Keratinocyte (primary cell): ENCODE measurements at regions not wholly inside any gene's neighbourhood (a gene's known extent, or its start where the extent isn't known, plus 50 kb on each side); places are given as distances from the start of the nearest gene placed in this dataset.

ENCODE experiments used
- EZH2 ChIP-seq: IDR thresholded peaks from one replicate; pipeline ENCODE4 v1.6.1; 2012; ENCODE audit warnings: inconsistent platforms, mild to moderate bottlenecking, low read length, moderate library complexity
- TF ChIP-seq, protein P1 (sequence below), 3 experiments: IDR thresholded peaks in 1 of 3; conservative IDR thresholded peaks in 1 of 3; optimal IDR thresholded peaks in 1 of 3; 2 replicates in 2 of 3; 3 replicates in 1 of 3; pipeline versions ENCODE3 to v1.5.1; 2011; ENCODE audit warnings: low read length in 3 of 3, mild to moderate bottlenecking in 3 of 3, moderate library complexity in 2 of 3, control low read depth in 1 of 3, inconsistent platforms in 1 of 3; ENCODE audit not compliant: insufficient read depth in 2 of 3; ENCODE audit errors: extremely low read depth in 1 of 3

- TF ChIP-seq, protein P1, sequence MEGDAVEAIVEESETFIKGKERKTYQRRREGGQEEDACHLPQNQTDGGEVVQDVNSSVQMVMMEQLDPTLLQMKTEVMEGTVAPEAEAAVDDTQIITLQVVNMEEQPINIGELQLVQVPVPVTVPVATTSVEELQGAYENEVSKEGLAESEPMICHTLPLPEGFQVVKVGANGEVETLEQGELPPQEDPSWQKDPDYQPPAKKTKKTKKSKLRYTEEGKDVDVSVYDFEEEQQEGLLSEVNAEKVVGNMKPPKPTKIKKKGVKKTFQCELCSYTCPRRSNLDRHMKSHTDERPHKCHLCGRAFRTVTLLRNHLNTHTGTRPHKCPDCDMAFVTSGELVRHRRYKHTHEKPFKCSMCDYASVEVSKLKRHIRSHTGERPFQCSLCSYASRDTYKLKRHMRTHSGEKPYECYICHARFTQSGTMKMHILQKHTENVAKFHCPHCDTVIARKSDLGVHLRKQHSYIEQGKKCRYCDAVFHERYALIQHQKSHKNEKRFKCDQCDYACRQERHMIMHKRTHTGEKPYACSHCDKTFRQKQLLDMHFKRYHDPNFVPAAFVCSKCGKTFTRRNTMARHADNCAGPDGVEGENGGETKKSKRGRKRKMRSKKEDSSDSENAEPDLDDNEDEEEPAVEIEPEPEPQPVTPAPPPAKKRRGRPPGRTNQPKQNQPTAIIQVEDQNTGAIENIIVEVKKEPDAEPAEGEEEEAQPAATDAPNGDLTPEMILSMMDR (optimal IDR thresholded peaks at IDR 0.05 in 1 of 3, IDR thresholded peaks at IDR 0.05 in 1 of 3, conservative IDR thresholded peaks at IDR 0.05 in 1 of 3; ENCODE audit: extremely low read depth in 1 of 3, insufficient read depth in 2 of 3, low read length in 3 of 3) = no peak
- TF ChIP-seq EZH2 = no peak
Observed at GRCh38 chr6:141790921-141791320, 341.8 kb upstream of the GJE1 start.
